GM06990 (cell line): ENCODE measurements at regions not wholly inside any gene's neighbourhood (a gene's known extent, or its start where the extent isn't known, plus 50 kb on each side); places are given as distances from the start of the nearest gene placed in this dataset.
"Not testable (repeated sequence)": the region's sequence is repeated elsewhere in the genome, so short reads cannot be mapped to it uniquely, and the experiment has no call there.

Experiments
- DNase-seq: peaks from one replicate; pipeline ENCODE4 v3.0.0-alpha.2; 2011; ENCODE audit not compliant: insufficient read length; ENCODE audit errors: extremely low read depth
- H3K27me3 ChIP-seq: replicated peaks from 2 replicates; pipeline ENCODE4 v1.6.0; 2011; ENCODE audit warnings: low read length; ENCODE audit not compliant: control insufficient read depth, insufficient read depth
- H3K36me3 ChIP-seq: 2 replicates; pipeline ENCODE4 v1.5.1; 2011; ENCODE audit warnings: low read length; ENCODE audit not compliant: control insufficient read depth, insufficient read depth
- H3K4me3 ChIP-seq: replicated peaks from 2 replicates; pipeline ENCODE4 v1.5.1; 2011; ENCODE audit warnings: low read depth, mild to moderate bottlenecking, control low read depth, low read length
- CTCF ChIP-seq: IDR thresholded peaks from 2 replicates; pipeline ENCODE4 v1.5.1; 2011; ENCODE audit warnings: low read length, control low read depth, mild to moderate bottlenecking, inconsistent platforms; ENCODE audit not compliant: insufficient read depth, poor library complexity, severe bottlenecking

GRCh38 chr6:14555804-14556203 is 438.2 kb downstream of the CD83 start:
- H3K36me3 ChIP-seq, result no peaks in the 10 kb centered on the region
- DNase-seq, result no peak
- no peak for TF ChIP-seq CTCF
- no peak overlapping the region for H3K4me3 ChIP-seq
- 0 out of 2 replicates have a peak, but pooled peaks cover 1% of the 10 kb centered on the region for H3K27me3 ChIP-seq

GRCh38 chr6:14559746-14560536 is 442.4 kb downstream of the CD83 start:
- DNase-seq, result no peak
- Histone ChIP-seq H3K27me3 (no peaks in the 10 kb centered on the region), H3K4me3 (no peak overlapping the region), H3K36me3 (no peaks in the 10 kb centered on the region)
- no peak for TF ChIP-seq CTCF

DNA sequence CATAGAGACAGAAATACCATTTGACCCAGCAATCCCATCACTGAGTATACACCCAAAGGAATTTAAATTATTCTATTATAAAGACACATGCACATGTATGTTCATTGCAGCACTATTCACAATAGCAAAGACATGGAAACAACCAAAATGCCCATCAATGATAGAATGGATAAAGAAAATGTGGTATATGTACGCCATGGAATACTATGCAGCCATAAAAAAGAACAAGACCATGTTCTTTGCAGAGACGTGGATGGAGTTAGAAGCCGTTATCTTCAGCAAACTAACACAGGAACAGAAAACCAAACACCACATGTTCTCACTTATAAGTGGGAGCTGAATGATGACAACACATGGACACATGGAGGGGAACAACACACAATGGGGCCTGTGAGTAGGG is 444.0 kb downstream of the CD83 start:
- DNase-seq, H3K4me3 ChIP-seq, H3K36me3 ChIP-seq, H3K27me3 ChIP-seq: not testable (repeated sequence)

DNA sequence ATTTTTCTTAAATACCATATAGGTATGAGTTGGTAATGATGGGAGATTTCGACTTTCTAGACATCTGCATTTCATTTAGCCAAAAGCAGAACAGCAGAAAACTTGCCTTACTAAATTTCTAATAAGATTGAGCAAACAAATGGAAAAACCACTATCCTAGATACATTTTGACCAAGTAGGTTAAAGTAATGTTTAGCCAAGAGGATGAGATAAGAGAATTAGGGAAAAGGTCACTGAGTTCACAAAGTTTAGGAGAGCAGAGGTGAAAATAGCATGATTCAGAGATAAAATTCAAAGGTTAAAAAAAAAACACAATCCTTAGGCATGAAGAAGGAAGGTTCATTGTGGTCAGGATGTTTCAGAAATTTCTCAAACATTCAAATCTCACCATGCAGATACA is 450.3 kb downstream of the CD83 start:
- no peak for DNase-seq
- no peak for TF ChIP-seq CTCF
- Histone ChIP-seq H3K36me3 (no peaks in the 10 kb centered on the region), H3K4me3 (no peak overlapping the region), H3K27me3 (no peaks in the 10 kb centered on the region)

DNA sequence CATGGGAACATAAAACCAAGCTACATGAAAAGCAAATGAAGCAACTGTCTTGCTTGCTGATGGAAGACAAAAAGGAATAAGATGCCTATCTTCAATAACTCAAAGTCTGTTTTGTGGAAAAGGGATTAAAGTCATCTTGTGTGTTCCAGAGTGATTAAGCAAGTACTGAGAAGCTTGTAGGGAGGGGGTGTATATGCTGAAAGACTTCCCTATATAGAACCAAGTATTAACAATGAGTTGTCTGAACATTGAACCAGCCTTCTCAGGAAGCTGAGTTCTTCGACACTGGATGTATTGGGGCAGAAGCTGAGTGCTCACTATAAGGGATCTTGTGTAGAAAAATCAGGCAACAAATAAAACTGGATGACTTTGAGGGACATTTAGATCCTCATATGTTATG is 451.8 kb downstream of the CD83 start:
- no peak overlapping the region for H3K4me3 ChIP-seq
- H3K36me3 ChIP-seq, result no peaks in the 10 kb centered on the region
- TF ChIP-seq CTCF, result no peak
- no peak for DNase-seq
- H3K27me3 ChIP-seq, result no peaks in the 10 kb centered on the region

DNA sequence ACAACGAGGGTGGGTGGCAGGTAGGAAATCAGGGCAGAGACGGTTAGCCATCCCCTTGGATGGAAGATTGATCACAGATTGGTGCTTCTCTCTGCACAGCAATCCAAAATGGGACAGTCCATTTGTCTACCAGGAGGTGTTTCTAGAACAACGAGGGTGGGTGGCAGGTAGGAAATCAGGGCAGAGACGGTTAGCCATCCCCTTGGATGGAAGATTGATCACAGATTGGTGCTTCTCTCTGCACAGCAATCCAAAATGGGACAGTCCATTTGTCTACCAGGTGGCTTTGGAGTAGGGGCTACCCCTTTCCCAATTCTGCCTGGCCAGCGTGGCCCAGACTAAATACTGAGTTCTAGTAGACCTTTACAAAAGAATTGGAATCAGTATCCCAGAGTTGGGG is 452.3 kb downstream of the CD83 start:
- not testable (repeated sequence) for H3K36me3 ChIP-seq, H3K4me3 ChIP-seq, H3K27me3 ChIP-seq, DNase-seq

DNA sequence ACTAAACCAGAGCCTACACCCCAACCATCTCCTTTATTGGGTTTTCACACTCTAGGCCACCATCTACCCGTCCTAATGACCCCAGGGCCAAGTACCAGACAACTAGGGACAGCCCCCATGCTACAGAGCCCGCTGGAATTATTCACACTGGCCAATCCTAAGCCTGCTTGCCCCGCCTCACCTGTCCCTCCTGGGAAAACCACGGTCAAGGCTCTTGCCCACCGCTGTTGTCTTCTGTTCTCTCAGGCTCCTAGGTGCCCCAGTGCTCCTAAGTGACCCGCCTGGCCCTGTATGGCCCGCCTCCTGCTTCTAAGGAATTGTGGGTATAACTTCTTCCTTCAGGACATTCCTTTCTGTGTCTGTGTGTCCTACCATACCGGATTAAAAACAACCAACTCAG is 453.4 kb downstream of the CD83 start:
- DNase-seq, result no peak
- Histone ChIP-seq H3K27me3 (no peaks in the 10 kb centered on the region), H3K4me3 (no peak overlapping the region), H3K36me3 (no peaks in the 10 kb centered on the region)
- no peak for TF ChIP-seq CTCF
